ENCODE measurements at regions not wholly inside any gene's neighbourhood (a gene's known extent, or its start where the extent isn't known, plus 50 kb on each side); places are given as distances from the start of the nearest gene placed in this dataset.

DNA sequence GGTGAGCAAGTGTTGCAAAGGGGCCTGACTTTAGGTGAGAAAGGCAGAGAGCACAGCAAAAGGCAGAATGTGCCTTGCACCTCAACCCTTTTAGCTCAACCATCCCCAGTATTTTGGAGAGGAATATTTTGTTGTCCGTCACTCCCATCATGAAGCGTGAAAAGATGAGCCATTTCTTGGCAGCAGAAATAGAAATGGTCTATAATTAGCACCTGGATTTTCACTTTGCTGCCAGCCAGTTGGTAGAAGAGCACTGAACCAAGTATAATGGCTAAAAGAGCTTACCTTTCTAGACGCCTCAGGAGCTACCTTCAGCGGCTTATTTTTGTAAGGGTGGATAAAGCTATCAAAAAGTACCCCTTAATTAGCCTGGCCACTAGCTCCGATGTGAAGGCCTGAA, 406.7 kb downstream of the OCA2 start:
- TF ChIP-seq, protein P1, sequence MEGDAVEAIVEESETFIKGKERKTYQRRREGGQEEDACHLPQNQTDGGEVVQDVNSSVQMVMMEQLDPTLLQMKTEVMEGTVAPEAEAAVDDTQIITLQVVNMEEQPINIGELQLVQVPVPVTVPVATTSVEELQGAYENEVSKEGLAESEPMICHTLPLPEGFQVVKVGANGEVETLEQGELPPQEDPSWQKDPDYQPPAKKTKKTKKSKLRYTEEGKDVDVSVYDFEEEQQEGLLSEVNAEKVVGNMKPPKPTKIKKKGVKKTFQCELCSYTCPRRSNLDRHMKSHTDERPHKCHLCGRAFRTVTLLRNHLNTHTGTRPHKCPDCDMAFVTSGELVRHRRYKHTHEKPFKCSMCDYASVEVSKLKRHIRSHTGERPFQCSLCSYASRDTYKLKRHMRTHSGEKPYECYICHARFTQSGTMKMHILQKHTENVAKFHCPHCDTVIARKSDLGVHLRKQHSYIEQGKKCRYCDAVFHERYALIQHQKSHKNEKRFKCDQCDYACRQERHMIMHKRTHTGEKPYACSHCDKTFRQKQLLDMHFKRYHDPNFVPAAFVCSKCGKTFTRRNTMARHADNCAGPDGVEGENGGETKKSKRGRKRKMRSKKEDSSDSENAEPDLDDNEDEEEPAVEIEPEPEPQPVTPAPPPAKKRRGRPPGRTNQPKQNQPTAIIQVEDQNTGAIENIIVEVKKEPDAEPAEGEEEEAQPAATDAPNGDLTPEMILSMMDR (IDR thresholded peaks at IDR 0.05 in 8 of 11, conservative IDR thresholded peaks at IDR 0.05 in 3 of 11), result no peak
- no peak for TF ChIP-seq POLR2AphosphoS5 (IDR thresholded peaks at IDR 0.05)
- Histone ChIP-seq H3K27ac (no peak overlapping the region), H3K27me3 (replicated peaks in 1 of 7) (no peaks in the 10 kb centered on the region), H3K4me1 (no peaks in the 10 kb centered on the region), H3K36me3 (no peaks in the 10 kb centered on the region), H3K9me3 (peaks cover 0 to 13% (median 0%) of the 10 kb centered on the region in 8 donors), H3K4me3 (no peak overlapping the region)
- DNase-seq, result no peak
- 89 to 97% (median 91%) methylated on average over 5 of the region's 5 CpGs for WGBS, 5 donors
- intact Hi-C loops (cut with DNase I; ENCODE audit: low total_unique reads), result no loop called here

DNA sequence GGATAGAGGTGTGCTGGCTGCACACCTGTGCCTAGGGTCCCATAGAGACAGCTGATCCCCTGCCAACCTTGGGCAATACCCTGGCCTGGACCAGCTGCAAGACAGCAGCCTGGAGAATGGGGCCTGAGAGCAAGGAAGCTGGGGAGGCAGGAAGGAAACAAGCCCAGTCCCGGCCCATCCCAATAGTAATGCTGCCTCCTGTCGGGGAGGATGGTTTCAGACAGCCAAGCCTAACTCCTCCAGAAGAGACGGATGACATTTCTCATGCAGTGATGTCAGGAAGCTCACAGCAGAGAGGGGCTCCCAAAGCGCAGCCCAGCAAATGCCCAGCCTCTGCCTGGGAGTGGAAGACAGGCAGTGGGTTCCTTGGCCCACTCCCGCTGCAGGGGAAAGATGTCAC, 408.8 kb downstream of the OCA2 start:
- Histone ChIP-seq H3K4me1 (no peaks in the 10 kb centered on the region), H3K27me3 (replicated peaks in 1 of 7) (no peaks in the 10 kb centered on the region), H3K36me3 (no peaks in the 10 kb centered on the region), H3K27ac (no peak overlapping the region), H3K4me3 (no peak overlapping the region), H3K9me3 (peaks cover 0 to 24% (median 0%) of the 10 kb centered on the region in 8 donors)
- no peak for DNase-seq
- intact Hi-C loops (cut with DNase I; ENCODE audit: low total_unique reads), result no loop called here
- TF ChIP-seq, protein P1 (IDR thresholded peaks at IDR 0.05 in 8 of 11, conservative IDR thresholded peaks at IDR 0.05 in 3 of 11), result no peak
- TF ChIP-seq POLR2A (IDR thresholded peaks at IDR 0.05), result no peak
- no peak for TF ChIP-seq POLR2AphosphoS5 (IDR thresholded peaks at IDR 0.05)
- 49 to 76% (median 66%) methylated on average over 5 of the region's 5 CpGs for WGBS, 5 donors

DNA sequence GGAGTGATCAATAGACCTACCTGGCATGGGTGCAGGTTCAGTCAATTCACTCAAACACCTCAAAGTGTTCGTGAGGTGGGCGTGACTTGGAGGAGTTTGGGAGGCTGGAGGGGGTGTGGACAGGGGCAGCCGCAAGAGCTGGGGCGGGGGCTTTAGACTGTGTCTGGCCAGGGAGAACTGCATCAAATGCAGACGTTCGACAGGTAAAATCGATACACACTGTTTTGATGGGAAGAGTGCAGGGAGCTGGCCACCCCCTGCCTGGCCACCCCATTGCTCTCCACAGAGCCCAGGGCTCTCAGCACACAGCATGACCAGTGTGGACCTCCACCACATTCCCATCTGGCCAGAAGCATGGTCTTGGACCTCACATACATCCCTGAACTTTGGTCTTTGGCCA, 412.1 kb downstream of the OCA2 start:
- 77 to 91% (median 84%) methylated on average over 7 of the region's 7 CpGs for WGBS, 5 donors
- H3K9me3 ChIP-seq, result peaks cover 0 to 11% (median 0%) of the 10 kb centered on the region in 8 donors
- DNase-seq, result no peak
- H3K27me3 ChIP-seq (replicated peaks in 1 of 7), result no peaks in the 10 kb centered on the region
- H3K4me1 ChIP-seq, result no peaks in the 10 kb centered on the region
- intact Hi-C loops (cut with DNase I; ENCODE audit: low total_unique reads), result no loop called here
- H3K36me3 ChIP-seq, result no peaks in the 10 kb centered on the region
- TF ChIP-seq POLR2A (IDR thresholded peaks at IDR 0.05) (no peak), POLR2AphosphoS5 (IDR thresholded peaks at IDR 0.05) (no peak)
- TF ChIP-seq, protein P1 (IDR thresholded peaks at IDR 0.05 in 8 of 11, conservative IDR thresholded peaks at IDR 0.05 in 3 of 11), result no peak
- no peak overlapping the region for H3K4me3 ChIP-seq
- H3K27ac ChIP-seq, result no peak overlapping the region

DNA sequence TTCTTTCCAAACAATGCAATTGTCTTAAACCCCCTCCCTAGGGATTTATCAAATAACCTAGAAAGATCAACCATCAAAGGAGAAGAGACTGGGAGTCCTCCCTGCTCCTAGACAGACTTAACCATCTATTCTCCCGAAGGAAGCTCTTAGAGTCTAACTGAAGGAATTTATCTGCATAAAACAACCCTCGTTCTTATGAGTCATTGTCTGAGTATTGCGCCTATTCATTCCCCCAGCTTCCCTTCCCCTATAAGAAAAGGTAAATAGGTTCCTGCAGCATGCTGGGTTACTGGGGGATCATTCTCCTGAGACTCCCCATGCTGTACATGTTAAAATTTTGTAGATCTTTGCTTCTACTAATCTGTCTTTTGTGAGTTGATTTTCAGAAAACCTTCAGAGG, 412.7 kb downstream of the OCA2 start:
- Histone ChIP-seq H3K27ac (no peak overlapping the region), H3K4me1 (no peaks in the 10 kb centered on the region), H3K36me3 (no peaks in the 10 kb centered on the region), H3K4me3 (no peak overlapping the region), H3K27me3 (replicated peaks in 1 of 7) (no peaks in the 10 kb centered on the region), H3K9me3 (peaks cover 0 to 11% (median 0%) of the 10 kb centered on the region in 8 donors)
- intact Hi-C loops (cut with DNase I; ENCODE audit: low total_unique reads), result no loop called here
- DNase-seq, result no peak
- TF ChIP-seq POLR2AphosphoS5 (IDR thresholded peaks at IDR 0.05) (no peak), POLR2A (IDR thresholded peaks at IDR 0.05) (no peak)
- TF ChIP-seq, protein P1 (IDR thresholded peaks at IDR 0.05 in 8 of 11, conservative IDR thresholded peaks at IDR 0.05 in 3 of 11), result no peak
- 74 to 89% (median 79%) methylated on average over 3 of the region's 3 CpGs for WGBS, 5 donors

Measured in spleen (tissue), 11 donors.